Smooth muscle cell (in vitro differentiated cells): ENCODE measurements at regions not wholly inside any gene's neighbourhood (a gene's known extent, or its start where the extent isn't known, plus 50 kb on each side); places are given as distances from the start of the nearest gene placed in this dataset.

ENCODE experiments used
- DNase-seq: peaks from one replicate; lab custom pipeline; 2025; ENCODE audit not compliant: unreplicated experiment; lab: John Stamatoyannopoulos, UW
- H2AFZ ChIP-seq: fragments of 200-600 bp; sonication (generic); 2 replicates; pipeline ENCODE4 v1.6.0; 2016; ENCODE audit warnings: antibody characterized with exemption, low read depth, mild to moderate bottlenecking
- H3F3A ChIP-seq: fragments of 200-600 bp; sonication (generic); 2 replicates; pipeline ENCODE4 v1.6.0; 2017; ENCODE audit warnings: antibody characterized with exemption, low read depth
- H3K27ac ChIP-seq: fragments of 200-600 bp; sonication (generic); 2 replicates; pipeline ENCODE4 v1.5.1; 2016; ENCODE audit warnings: low read depth, mild to moderate bottlenecking
- H3K27me3 ChIP-seq: fragments of 200-600 bp; sonication (generic); 2 replicates; pipeline ENCODE4 v1.6.1; 2016; ENCODE audit warnings: low read depth, mild to moderate bottlenecking
- H3K36me3 ChIP-seq: fragments of 200-600 bp; sonication (generic); 2 replicates; pipeline ENCODE4 v1.5.1; 2016; ENCODE audit warnings: low read depth
- H3K4me1 ChIP-seq: fragments of 200-600 bp; sonication (generic); 2 replicates; pipeline ENCODE4 v1.5.1; 2016; ENCODE audit warnings: low read depth
- H3K4me2 ChIP-seq: fragments of 200-600 bp; sonication (generic); 2 replicates; pipeline ENCODE4 v1.6.0; 2016; ENCODE audit warnings: mild to moderate bottlenecking
- H3K4me3 ChIP-seq: fragments of 200-600 bp; sonication (generic); 2 replicates; pipeline ENCODE4 v1.5.1; 2016; ENCODE audit warnings: mild to moderate bottlenecking
- H3K79me2 ChIP-seq: fragments of 200-600 bp; sonication (generic); 2 replicates; pipeline ENCODE4 v1.6.0; 2016; ENCODE audit warnings: low read depth, mild to moderate bottlenecking
- H3K9ac ChIP-seq: fragments of 200-600 bp; sonication (generic); 2 replicates; pipeline ENCODE4 v1.6.0; 2016; ENCODE audit warnings: low read depth
- H3K9me3 ChIP-seq: fragments of 200-600 bp; sonication (generic); replicated peaks from 2 replicates; pipeline ENCODE4 v1.5.1; 2016; ENCODE audit warnings: low read depth
- H4K20me1 ChIP-seq: fragments of 200-600 bp; sonication (generic); 2 replicates; pipeline ENCODE4 v1.6.0; 2016; ENCODE audit warnings: low read depth
- WGBS: methylation state at CpG from one replicate; pipeline ENCODE4 v1.1.7; 2016; ENCODE audit warnings: low lambda C conversion rate; 5-methylcytosine and 5-hydroxymethylcytosine counted together
- TF ChIP-seq, protein P1 (sequence below): fragments of 200-600 bp; sonication (generic); IDR thresholded peaks from 2 replicates; pipeline ENCODE4 v1.5.1; 2017; ENCODE audit warnings: borderline replicate concordance, mild to moderate bottlenecking, antibody characterized with exemption; ENCODE audit not compliant: insufficient read depth, poor library complexity, severe bottlenecking

DNA sequence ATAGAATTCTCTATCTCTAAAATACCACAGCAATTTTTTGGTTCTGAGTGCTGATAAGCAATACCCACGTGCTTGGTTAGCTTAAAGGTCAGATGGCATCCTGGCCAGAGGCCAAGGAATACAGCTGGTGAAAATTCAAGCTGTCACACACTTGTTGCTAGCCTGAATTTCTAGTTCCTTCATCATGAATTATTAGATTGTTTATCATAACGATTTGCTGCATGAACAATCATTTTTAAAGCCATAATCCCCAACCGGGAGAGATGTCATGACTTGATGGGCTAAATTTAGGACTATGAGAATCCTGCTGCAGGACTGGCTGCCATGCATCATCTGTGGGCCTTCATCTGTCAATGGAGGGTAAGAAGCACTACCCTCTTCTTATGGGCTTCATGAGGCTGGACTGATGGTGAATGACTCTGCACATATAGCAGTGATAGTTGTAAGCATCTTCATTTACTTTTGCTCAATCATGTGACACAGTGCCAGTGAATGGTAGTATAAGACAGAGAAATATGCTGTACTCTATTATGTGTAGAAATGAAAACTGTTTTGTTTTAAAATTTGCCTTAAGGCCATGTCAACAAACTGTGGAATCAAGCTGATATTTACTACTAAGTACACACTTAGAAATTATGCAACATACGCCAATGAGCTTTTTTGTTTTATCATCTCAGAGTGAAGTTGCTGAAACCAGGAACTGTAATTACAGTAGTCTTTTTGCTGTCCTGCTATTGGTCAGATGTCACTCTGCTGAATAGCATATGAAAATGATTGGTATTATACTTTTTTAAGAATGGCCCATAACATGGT, 80.5 kb upstream of the RALGPS2 start:
- peaks cover 6% of the 10 kb centered on the region for H3F3A ChIP-seq
- peak overlapping the region; percentile 67 for H3K27ac ChIP-seq
- H3K9me3 ChIP-seq = no peaks in the 10 kb centered on the region
- H3K4me2 ChIP-seq = peak overlapping the region; percentile 24
- H3K36me3 ChIP-seq = no peaks in the 10 kb centered on the region
- H4K20me1 ChIP-seq = no peaks in the 10 kb centered on the region
- no peak for DNase-seq
- TF ChIP-seq, protein P1, sequence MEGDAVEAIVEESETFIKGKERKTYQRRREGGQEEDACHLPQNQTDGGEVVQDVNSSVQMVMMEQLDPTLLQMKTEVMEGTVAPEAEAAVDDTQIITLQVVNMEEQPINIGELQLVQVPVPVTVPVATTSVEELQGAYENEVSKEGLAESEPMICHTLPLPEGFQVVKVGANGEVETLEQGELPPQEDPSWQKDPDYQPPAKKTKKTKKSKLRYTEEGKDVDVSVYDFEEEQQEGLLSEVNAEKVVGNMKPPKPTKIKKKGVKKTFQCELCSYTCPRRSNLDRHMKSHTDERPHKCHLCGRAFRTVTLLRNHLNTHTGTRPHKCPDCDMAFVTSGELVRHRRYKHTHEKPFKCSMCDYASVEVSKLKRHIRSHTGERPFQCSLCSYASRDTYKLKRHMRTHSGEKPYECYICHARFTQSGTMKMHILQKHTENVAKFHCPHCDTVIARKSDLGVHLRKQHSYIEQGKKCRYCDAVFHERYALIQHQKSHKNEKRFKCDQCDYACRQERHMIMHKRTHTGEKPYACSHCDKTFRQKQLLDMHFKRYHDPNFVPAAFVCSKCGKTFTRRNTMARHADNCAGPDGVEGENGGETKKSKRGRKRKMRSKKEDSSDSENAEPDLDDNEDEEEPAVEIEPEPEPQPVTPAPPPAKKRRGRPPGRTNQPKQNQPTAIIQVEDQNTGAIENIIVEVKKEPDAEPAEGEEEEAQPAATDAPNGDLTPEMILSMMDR = no peak
- 52% methylated on average over 4 of the region's 4 CpGs for WGBS
- no peak overlapping the region for H3K9ac ChIP-seq
- H3K79me2 ChIP-seq = no peaks in the 10 kb centered on the region
- no peak overlapping the region for H3K4me3 ChIP-seq
- no peaks in the 10 kb centered on the region for H3K27me3 ChIP-seq
- H3K4me1 ChIP-seq = peaks cover 25% of the 10 kb centered on the region
- H2AFZ ChIP-seq = no peak overlapping the region

DNA sequence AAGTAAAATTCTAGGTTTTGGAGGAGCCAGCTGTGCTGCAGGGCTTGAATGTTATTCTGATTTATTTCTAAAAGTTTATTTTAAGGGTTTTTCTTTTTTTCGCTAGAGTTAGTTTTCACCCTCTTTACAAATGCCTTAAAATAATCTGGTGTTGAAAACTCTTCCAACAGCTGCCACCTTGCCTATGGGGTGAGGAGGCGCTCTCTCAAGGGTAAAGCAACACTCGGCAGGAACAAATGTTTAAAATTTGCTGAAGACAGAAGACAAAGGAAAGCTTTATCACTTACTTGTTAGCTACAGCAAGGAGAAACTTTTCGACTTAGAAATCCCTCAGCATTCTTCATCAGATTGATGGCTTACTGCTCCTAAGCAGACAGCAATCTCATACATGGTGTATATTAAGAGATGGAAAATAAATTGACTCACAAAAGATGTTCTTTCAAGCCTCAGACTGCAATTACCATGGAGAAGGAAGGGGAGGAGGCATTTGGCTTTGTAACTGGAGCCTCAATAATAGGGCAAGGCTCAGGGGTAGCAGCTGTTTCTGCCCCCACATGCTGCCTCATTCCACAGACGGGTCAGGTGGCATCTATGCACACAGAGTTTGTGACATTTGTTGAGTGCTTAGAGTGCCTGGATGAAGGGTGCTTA, 79.8 kb upstream of the RALGPS2 start:
- Histone ChIP-seq H3K9me3 (no peaks in the 10 kb centered on the region), H3F3A (peaks cover 6% of the 10 kb centered on the region), H3K4me3 (no peak overlapping the region), H3K4me1 (peaks cover 25% of the 10 kb centered on the region), H3K9ac (no peak overlapping the region), H3K27ac (peak overlapping the region; percentile 67), H3K79me2 (no peaks in the 10 kb centered on the region), H3K27me3 (no peaks in the 10 kb centered on the region), H3K4me2 (peak overlapping the region; percentile 61), H2AFZ (no peak overlapping the region), H4K20me1 (no peaks in the 10 kb centered on the region), H3K36me3 (no peaks in the 10 kb centered on the region)
- 61% methylated on average over 5 of the region's 5 CpGs for WGBS
- no peak for DNase-seq
- TF ChIP-seq, protein P1 = no peak

DNA sequence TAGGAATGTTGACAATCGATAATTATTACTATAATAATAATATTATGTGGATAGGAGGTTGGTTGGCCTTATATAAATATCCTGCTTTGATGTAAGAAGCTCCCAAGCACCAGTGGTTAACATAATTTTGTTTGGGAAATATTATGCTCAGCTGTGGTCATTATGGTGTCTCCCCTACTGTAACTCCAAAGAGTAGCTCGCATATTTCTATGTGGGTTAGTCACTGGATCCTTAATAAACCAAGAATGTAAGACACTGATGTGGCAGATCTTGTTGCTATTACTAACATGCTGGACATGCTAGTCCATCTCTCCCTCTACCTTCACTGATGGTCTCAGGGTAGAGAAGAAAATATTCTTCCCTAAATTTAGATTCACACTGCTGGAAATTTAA, 79.2 kb upstream of the RALGPS2 start:
- H3F3A ChIP-seq = peaks cover 6% of the 10 kb centered on the region
- TF ChIP-seq, protein P1 = no peak
- peak overlapping the region; percentile 61 for H3K4me2 ChIP-seq
- DNase-seq = no peak
- no peaks in the 10 kb centered on the region for H3K79me2 ChIP-seq
- no peaks in the 10 kb centered on the region for H3K27me3 ChIP-seq
- no peaks in the 10 kb centered on the region for H4K20me1 ChIP-seq
- H2AFZ ChIP-seq = no peak overlapping the region
- no peaks in the 10 kb centered on the region for H3K9me3 ChIP-seq
- no peak overlapping the region for H3K9ac ChIP-seq
- peaks cover 25% of the 10 kb centered on the region for H3K4me1 ChIP-seq
- H3K4me3 ChIP-seq = no peak overlapping the region
- H3K27ac ChIP-seq = peak overlapping the region; percentile 67
- WGBS = 52% methylated on average over 2 of the region's 2 CpGs
- H3K36me3 ChIP-seq = no peaks in the 10 kb centered on the region
